ENCODE measurements at regions not wholly inside any gene's neighbourhood (a gene's known extent, or its start where the extent isn't known, plus 50 kb on each side); places are given as distances from the start of the nearest gene placed in this dataset.
"Not testable (repeated sequence)": the region's sequence is repeated elsewhere in the genome, so short reads cannot be mapped to it uniquely, and the experiment has no call there.

GRCh38 chr11:31949733-31950200, 138.6 kb upstream of the PAX6 start:
- not testable (repeated sequence) for TF ChIP-seq POLR2A, CTCF (IDR thresholded peaks at IDR 0.05)
